ENCODE measurements at regions not wholly inside any gene's neighbourhood (a gene's known extent, or its start where the extent isn't known, plus 50 kb on each side); places are given as distances from the start of the nearest gene placed in this dataset.

- TF ChIP-seq, protein P1, sequence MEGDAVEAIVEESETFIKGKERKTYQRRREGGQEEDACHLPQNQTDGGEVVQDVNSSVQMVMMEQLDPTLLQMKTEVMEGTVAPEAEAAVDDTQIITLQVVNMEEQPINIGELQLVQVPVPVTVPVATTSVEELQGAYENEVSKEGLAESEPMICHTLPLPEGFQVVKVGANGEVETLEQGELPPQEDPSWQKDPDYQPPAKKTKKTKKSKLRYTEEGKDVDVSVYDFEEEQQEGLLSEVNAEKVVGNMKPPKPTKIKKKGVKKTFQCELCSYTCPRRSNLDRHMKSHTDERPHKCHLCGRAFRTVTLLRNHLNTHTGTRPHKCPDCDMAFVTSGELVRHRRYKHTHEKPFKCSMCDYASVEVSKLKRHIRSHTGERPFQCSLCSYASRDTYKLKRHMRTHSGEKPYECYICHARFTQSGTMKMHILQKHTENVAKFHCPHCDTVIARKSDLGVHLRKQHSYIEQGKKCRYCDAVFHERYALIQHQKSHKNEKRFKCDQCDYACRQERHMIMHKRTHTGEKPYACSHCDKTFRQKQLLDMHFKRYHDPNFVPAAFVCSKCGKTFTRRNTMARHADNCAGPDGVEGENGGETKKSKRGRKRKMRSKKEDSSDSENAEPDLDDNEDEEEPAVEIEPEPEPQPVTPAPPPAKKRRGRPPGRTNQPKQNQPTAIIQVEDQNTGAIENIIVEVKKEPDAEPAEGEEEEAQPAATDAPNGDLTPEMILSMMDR (IDR thresholded peaks at IDR 0.05; ENCODE audit: low read length): no peak
- no peak for TF ChIP-seq EZH2phosphoT487 (IDR thresholded peaks at IDR 0.05; ENCODE audit: low read length)
Observed at GRCh38 chrX:42151808-42152207, 228.5 kb upstream of the CASK start.

All from MM.1S (cell line).